Superior temporal gyrus (tissue), 1 donor: ENCODE measurements at regions not wholly inside any gene's neighbourhood (a gene's known extent, or its start where the extent isn't known, plus 50 kb on each side); places are given as distances from the start of the nearest gene placed in this dataset.
"Not testable (repeated sequence)": the region's sequence is repeated elsewhere in the genome, so short reads cannot be mapped to it uniquely, and the experiment has no call there.

Source experiments
- DNase-seq: peaks from one replicate; pipeline ENCODE4 v3.0.0-alpha.2; 2016; ENCODE audit errors: extremely low spot score

DNA sequence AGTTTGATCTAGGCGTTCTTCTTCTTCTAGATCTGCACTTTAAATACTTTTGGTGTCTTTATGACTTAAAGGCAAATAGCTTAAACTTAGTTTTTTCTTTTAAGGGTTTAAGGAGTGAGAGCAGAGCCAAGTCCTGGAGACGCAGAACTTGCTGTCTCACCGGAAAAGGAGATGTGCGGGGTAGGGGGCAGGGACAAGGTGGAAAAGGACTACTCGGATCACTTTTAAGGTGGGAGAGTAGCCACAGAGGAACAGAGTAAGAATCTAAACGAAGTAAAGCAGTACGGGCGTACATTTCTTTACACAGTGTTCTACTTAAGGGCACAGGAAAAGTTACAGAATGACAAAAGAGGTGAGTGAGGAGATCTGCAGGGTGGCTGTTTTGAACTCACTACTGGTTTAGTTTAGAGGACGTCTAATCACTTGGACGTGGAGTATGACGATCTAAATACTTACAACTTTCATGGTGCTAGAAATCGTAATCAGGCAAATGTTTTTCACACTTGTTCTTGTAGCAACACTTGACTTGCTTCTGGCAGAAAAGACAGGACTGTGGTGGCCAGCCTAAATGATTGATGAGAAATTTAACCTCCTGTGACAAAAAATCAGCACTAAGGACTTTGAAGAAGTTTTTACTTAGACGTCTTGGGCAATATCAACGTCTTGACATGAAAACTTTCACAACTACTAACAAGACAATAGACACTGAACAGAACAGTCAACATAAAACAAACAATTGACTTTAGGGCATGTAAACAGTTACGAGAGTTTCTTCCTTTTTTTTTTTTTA is 127.0 kb downstream of the ART5 start:
- not testable (repeated sequence) for DNase-seq

DNA sequence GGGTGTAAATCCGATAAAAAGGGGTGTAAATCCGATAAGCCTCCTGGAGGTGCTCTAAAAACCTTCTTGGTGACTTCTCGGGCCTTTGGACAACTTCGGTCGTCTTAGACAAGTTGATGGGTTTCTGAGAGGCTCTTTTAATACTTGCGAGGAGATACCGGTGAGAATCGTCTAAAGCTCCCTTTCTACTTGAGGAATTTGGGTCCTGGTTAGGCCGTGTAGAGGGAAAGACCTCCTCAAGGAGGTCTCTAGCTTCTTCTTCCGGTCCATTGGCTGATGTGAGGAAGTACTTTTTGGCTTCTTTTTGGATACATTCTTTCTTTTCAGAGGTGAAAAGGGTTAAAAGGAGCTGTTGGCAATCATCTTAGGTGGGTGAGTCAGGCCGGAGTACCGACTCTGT is 128.5 kb downstream of the ART5 start:
- DNase-seq = not testable (repeated sequence)

DNA sequence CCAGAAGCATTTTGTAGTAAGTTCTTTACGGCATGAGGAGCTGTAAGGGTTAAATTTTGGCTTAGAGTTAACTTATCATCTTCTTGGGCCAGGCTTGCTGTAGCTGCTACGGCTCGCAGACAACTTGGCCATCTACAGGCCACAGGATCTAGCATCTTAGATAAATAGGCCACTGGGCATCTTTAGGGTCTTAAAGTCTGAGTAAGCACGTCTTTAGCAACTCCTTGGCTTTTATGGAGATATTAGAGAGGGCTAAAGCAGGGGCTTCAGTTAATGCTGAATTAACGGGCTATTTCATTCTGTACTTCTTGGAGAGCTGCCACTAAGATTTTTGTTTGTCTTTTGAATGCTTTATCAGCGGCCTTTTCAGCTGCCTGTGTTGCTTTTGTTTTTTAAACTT is 129.0 kb downstream of the ART5 start:
- DNase-seq = not testable (repeated sequence)

DNA sequence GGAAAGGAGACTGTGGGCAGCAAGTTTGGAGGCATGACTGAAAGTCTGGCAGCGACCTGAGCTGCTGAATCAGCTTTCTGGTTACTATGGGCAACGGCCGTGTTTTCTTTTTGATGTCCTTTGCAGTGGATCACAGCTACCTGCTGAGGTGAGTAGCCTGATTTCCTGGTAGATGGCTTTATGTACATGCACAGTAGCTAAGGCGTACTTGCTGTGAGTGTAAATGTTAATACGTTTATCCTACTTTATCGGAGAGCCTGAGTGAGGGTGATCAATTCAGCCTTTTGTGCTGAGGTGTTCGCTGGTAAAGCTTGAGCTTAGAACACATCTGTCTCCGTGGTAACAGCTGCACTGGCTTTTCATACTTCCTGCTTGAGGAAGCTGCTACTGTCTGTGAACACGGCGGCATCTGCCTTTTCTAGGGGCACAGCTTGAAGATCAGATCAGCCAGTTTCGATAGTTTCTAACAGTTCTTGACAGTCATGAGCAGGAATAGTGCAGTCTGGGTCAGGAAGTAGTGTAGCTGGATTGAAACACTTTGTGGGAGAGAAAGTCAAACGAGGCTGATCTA is 129.6 kb downstream of the ART5 start:
- DNase-seq = peak; percentile 10

DNA sequence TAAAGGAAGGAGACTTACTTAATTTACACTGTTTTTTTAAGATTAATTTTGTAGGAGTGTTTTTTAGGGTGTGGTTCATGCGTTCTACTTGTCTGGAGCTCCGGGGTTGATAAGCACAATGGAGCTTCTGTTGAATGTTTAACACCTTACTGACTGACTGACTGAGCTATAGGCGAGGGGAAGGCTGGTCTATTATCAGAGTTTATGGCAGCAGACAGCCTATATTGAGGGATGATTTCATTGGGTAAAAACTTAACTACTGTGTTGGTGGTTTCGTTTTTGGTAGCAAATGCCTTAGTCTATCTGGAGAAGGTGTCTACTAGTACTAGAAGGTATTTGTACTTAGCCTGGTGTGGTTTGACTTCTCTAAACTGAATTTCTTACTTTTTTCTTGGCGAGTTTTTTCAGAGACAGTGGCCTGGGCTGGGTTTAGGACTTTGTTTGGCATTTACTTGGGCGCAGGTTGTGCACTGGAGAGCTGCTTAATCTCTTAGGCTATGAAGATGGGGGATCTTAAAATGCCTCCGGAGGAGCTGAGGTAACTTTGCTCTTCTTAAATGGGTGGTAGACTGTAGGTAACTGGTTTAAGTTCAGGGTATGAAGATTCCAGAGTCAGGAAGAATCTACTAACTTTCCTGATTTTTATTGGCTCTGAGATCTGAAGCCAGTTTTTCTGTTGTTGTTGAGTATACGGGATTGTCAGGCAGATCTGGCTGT is 130.2 kb downstream of the ART5 start:
- DNase-seq = not testable (repeated sequence)

DNA sequence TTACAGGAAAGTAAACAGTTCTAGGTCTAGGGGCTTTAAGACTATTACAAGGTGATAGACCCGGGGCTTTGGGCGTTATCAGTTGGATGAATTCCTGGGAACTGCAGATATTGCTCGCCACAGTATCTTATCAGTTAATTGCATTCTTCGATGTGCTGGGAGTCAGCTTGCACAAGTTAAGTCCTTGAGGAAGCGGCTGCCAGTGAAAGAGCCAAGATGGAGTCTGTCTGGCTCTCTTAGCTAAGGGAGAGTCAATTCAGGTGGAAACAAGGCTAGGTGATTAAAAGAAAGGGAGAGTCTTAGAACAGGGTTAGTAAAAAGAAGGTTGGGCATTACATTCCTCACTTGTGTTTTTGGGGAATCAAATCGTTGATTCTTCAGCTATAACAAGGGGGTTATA is 130.6 kb upstream of the ZNF195 start:
- DNase-seq = not testable (repeated sequence)

DNA sequence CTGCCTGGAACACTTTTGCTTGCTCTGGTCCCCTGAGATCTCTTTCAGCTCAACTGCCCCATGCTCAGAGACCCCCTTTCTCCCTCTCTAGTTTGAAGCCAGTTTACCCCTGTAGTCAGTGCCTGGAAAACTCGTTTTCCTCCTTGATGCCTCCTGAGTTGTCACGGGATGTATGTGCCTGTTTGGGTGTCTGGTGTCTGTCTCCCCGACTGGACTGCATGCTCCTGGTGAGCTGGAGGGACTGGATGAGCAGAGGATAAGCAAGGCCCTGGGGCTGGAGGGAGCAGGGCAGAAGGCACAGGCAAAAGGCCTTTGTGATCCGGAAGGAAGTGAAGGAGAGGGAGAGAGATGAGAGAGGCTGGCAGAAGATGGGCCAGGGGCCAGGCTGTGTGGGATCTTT is 120.3 kb upstream of the ZNF195 start:
- DNase-seq = not testable (repeated sequence)

DNA sequence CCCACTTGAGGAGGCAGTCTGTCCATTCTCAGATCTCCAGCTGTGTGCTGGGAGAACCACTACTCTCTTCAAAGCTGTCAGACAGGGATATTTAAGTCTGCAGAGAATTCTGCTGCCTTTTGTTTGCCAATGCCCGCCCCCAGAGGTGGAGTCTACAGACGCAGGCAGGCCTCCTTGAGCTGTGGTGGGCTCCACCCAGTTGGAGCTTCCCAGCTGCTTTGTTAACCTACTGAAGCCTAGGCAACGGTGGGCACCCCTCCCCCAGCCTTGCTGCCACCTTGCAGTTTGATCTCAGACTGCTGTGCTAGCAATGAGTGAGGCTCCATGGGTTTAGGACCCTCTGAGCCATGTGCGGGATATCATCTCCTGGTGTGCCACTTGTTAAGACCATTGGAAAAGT is 119.4 kb upstream of the ZNF195 start:
- DNase-seq = not testable (repeated sequence)

DNA sequence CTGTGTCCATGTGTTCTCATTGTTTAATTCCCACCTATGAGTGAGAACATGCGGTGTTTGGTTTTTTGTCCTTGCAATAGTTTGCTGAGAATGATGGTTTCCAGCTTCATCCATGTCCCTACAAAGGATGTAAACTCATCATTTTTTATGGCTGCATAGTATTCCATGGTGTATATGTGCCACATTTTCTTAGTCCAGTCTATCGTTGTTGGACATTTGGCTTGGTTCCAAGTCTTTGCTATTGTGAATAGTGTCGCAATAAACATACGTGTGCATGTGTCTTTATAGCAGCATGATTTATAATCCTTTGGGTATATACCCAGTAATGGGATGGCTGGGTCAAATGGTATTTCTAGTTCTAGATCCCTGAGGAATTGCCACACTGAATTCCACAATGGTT is 114.2 kb upstream of the ZNF195 start:
- DNase-seq = not testable (repeated sequence)

DNA sequence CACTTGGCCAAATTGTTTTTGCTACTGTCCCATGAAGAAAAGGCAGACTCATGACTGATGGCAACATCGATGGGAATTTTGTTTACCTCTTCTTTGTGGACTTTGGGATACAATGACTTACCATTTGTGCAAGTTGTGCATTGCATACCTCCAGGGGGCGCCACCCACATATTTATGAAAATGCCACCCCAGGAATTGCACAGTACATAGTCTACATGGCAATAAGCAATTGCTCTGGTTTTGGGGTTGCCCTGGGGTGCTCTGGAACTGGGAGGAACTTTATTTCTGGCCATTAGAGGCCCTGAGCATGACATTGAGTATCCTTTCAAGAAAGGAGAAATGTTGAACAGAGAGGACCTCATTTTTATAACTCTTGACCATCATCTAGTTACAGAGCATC is 109.1 kb upstream of the ZNF195 start:
- not testable (repeated sequence) for DNase-seq

DNA sequence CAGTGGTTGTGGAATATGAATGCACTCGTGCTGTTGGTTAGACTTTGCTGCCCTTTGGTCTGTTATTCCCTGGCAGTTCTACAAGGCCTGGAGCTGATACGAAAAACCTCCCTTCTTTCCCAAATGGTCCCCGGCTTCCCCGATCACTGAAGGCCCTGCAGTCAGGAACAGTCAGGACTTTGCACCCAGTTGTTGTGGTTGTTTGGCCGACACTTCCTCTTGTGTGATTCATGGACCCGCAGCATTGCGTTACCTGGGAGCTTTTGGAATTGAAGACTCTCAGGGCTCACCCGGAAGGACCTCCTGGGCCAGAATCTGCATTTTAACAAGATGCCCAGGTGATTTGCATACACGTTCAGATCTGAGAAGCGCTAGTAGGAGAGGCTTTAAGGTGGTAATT is 106.8 kb upstream of the ZNF195 start:
- not testable (repeated sequence) for DNase-seq

DNA sequence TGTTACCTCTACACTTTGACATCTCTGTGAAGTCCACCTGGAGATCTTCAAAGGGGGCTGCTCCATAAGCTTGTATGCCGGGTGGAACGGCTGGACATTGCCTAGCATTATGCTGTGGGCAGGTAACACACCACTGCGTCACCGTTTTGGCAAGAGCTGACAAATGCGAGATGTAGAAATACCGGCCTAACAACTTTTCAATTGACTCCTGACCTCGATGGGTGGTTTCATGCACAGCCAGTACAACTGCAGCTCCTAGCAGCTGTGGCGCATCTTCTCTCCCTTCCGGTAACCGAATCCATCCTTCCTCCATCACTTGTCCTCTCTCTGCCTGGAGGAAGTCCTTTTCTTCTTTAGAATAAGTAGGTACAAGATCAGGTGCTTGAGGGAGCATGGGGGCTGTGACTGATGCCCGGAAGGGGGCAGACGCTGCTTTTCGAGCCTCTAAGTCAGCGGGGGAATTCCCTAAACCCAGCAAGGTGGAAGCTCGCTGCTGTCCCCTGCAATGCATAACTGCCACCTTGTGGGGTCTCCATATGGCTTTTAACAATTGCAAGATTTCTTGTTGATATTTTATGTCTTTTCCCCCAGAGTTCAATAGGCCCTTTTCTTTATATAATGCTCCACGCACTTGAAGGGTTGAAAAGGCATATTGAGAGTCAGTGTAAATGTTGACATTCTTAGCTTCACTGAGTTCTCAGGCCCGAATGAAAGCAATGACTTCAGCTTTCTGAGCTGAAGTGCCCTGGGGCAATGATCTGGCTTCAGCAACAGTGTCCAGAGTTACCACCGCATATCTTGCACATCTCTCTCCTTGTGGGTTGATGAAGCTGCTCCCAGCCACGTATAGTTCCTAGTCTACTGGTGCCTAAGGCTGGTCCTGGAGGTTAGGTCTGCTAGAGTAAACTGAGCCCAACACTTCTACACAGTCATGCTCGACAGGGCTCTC is 98.3 kb upstream of the ZNF195 start:
- DNase-seq = not testable (repeated sequence)

DNA sequence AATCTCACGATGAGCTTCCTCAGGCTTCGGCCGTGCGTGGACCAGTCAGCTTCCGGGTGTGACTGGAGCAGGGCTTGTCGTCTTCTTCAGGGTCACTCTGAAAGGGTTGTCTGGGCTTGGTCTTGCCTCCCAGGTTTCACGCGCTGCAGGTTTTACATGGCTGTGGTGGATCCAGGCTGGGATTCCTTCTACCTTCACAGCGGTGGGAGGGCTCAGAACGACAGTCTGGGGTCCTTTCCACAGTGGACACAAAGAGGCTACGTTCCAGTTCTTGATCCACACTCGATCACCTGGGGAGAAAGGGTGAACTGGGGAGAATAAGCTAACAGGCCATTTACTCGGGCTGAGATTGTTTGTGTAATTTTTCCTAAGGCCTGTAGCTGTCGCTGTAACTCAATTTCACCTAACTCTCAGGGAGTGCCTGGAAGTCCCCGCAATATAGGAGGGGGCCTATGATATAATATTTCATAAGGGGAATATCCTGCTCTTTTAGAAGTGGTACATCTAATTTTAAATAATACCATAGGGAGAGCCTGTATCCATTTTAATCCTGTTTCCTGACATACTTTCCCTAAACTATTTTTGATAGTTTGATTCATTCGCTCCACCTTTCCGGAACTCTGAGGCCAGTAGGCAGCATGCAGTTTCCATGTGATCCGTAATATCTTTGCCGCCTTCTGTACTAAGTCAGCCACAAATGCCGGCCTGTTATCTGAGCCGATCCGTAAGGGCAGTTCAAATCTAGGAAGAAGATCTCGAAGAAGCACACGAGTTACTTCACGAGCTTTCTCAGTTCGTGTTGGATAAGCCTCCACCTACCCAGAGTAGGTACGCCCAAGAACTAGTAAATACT is 97.4 kb upstream of the ZNF195 start:
- DNase-seq = not testable (repeated sequence)

DNA sequence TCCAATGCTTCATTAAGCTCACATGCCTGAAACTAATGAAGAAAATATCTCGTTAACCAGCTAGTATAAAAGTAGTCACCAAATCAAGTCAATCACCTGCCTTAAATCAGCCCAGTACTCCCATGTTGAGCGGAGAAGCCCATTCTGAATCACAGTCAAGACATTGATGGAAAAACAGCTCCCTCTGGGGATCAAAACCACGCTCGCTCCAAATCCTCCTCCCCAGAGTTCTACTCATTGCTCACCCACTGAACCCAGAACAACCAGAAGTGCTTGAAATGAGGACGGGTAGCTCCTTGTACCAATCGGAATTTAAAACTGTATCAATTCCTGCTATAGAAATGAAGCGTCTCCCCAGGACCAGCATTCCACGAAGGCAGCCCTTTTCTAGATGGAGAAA is 90.0 kb upstream of the ZNF195 start:
- not testable (repeated sequence) for DNase-seq

DNA sequence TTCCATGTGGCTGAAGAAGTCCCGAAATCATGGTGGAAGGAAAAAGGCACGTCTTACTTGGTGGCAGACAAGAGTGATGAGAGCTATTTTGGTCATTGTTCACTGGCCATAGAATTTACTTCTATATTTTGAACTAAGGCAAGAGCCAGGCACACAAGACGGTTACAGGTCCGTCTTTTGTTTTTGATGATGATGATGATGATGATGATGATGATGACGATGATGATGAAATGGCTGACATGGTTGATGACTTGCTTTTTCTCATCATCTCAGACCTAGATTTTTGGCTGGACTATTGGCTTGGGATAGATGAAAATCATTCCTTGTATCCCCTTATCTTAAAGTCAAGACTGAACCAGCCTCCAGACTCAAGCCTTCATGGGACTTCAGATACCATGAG is 88.7 kb upstream of the ZNF195 start:
- DNase-seq = not testable (repeated sequence)

DNA sequence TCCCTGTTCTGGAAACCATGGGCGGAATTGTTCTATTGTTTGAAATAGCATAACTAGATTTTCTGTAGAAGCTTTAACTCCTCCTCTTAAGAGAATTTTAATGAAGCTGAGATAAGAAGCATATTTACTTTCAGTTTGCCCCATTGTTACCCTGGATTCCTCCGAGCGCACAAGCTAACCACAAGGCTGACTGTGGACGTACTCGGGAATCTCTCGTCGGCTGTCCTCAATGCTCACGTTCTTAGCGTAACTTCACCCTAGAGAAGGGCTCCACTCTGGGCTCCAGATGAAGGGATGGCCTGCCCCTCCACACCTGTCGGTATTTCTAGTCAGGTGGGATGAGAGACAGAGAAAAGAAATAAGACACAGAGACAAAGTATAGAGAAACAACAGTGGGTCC is 76.7 kb upstream of the ZNF195 start:
- not testable (repeated sequence) for DNase-seq

DNA sequence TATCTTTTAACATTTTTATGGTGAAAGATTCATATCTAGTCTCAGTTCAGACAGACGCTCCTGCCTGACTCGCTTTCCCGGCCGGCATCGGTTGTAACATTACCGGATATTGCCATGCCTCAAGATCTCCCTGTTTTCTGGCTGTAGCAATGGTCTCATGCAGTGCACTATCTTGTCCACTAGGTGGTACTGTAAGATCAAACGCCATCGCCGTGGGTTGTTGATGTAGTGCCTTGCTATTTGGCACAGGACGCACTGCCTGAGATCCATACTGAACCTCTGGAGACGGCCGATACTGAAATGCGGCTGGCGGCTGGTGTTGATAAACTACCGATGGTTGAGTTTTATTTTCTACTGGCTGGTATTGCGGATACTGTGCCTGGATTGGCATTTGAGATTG is 75.9 kb upstream of the ZNF195 start:
- DNase-seq = peak; percentile 53

DNA sequence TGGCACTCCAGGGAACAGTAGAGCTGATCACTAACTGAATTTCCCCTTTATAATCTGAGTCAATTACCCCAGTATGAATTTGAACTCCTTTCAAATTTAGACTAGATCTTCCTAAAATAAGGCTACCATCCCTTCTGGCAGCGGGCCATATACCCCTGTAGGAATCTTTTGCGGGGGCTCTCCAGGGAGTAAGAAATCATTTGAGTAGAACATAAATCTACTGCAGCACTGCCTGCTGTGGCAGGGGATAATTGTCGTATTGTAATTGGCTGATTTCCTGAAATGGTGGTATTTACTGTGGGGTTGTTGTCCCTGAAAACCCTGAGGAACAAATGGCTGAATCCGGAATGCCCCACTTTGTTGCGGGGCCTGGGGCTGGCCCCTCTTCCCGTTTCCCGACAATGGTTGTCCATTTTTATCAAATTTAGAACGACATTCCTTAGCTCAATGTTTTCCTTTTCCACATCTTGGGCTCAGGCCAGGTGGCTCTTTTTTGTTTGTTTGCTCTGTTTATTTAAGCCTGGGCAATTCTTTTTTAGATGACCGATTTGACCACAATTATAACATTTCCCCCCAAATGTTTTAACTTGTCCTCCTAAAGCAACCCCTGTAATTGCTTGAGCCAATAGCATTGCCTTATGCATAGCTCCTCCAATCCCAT is 74.8 kb upstream of the ZNF195 start:
- not testable (repeated sequence) for DNase-seq

DNA sequence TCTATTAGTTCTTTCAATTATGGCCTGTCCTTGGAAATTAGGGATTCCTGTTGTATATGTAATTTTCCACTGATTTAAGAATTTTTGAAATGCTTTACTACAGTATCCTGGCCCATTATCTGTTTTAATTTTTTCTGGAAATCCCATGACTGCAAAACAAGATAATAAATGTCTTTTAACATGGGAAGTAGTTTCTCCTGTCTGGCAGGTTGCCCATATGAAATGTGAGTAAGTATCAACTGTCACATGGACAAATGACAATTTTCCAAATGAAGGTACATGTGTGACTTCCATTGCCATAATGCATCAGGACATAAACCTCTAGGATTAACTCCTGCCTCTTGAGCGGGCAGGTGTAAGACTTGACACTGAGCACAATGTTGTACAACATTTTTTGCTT is 71.9 kb upstream of the ZNF195 start:
- DNase-seq = not testable (repeated sequence)

DNA sequence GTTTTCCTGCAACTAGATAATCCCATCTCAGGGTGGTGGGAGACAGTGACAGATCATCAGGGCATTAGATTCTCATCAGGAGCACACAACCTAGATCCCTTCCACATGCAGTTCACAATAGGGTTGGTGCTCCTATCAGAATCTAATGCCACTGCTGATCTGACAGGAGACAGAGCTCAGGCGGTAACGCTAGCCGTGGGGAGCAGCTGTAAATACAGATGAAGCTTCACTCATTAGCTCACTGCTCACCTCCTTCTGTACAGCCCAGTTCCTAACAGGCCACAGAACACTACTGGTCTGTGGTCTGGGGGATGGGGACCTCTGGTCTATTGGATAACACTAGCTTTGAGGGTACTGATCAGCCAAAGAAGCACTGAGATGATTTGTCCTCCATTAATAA is 66.6 kb upstream of the ZNF195 start:
- not testable (repeated sequence) for DNase-seq
